NOMO-1 treated with dmso at 0.1 percent for 144 hours (cell line): ENCODE measurements at regions not wholly inside any gene's neighbourhood (a gene's known extent, or its start where the extent isn't known, plus 50 kb on each side); places are given as distances from the start of the nearest gene placed in this dataset.
A peak's percentile ranks its signal among the peaks of the same experiment; 100 is the strongest.

Source experiments
- DNase-seq: peaks from one replicate; lab custom pipeline; 2025; ENCODE audit not compliant: unreplicated experiment; lab: John Stamatoyannopoulos, UW

- no peak for DNase-seq
These were observed 111.0 kb upstream of the KL start for GRCh38 chr13:32905063-32905863.

GRCh38 chr13:32905864-32906180, 110.4 kb upstream of the KL start:
- no peak for DNase-seq

- no peak for DNase-seq
These were observed 109.0 kb upstream of the KL start for GRCh38 chr13:32907211-32907610.

GRCh38 chr13:32910530-32910929, 105.7 kb upstream of the KL start:
- peak; percentile 60 for DNase-seq

- DNase-seq = peak; percentile 65
These were observed 104.7 kb upstream of the KL start for GRCh38 chr13:32911506-32911905.

GRCh38 chr13:32914686-32915085, 101.5 kb upstream of the KL start:
- no peak for DNase-seq

- DNase-seq = no peak
These were observed 98.7 kb upstream of the KL start for GRCh38 chr13:32917504-32917903.

GRCh38 chr13:32923725-32924124, 92.5 kb upstream of the KL start:
- DNase-seq = no peak

GRCh38 chr13:32924886-32925285, 91.3 kb upstream of the KL start:
- DNase-seq = no peak

GRCh38 chr13:32925506-32925905, 90.7 kb upstream of the KL start:
- no peak for DNase-seq

GRCh38 chr13:32932376-32932775, 83.8 kb upstream of the KL start:
- no peak for DNase-seq

GRCh38 chr13:32936716-32937115, 79.5 kb upstream of the KL start:
- DNase-seq = no peak

GRCh38 chr13:32938314-32938713, 77.9 kb upstream of the KL start:
- no peak for DNase-seq

- no peak for DNase-seq
These were observed 77.3 kb upstream of the KL start for GRCh38 chr13:32938907-32939306.

- DNase-seq = no peak
These were observed 75.6 kb upstream of the KL start for GRCh38 chr13:32940601-32941000.

- no peak for DNase-seq
These were observed 74.9 kb upstream of the KL start for GRCh38 chr13:32941368-32941767.

- DNase-seq = no peak
These were observed 69.7 kb upstream of the KL start for GRCh38 chr13:32946558-32946957.

- no peak for DNase-seq
These were observed 68.6 kb upstream of the KL start for GRCh38 chr13:32947411-32948276.

GRCh38 chr13:32949820-32950219, 66.4 kb upstream of the KL start:
- no peak for DNase-seq

- no peak for DNase-seq
These were observed 64.6 kb upstream of the KL start for GRCh38 chr13:32951580-32951979.

- no peak for DNase-seq
These were observed 60.2 kb upstream of the KL start for GRCh38 chr13:32955881-32956594.

- DNase-seq = no peak
These were observed 59.7 kb upstream of the KL start for GRCh38 chr13:32956595-32956933.
